LNCaP clone FGC (cell line): ENCODE measurements at regions not wholly inside any gene's neighbourhood (a gene's known extent, or its start where the extent isn't known, plus 50 kb on each side); places are given as distances from the start of the nearest gene placed in this dataset.

ENCODE experiments used
- DNase-seq: peaks from one replicate; pipeline ENCODE4 v3.0.0-alpha.2; 2011; ENCODE audit warnings: low read depth
- H3K4me3 ChIP-seq: 2 replicates; pipeline ENCODE4 v1.5.1; 2011; ENCODE audit warnings: mild to moderate bottlenecking, low read depth, low read length, control low read depth
- TF ChIP-seq, protein P1 (sequence below): IDR thresholded peaks from 2 replicates; pipeline ENCODE4 v1.5.1; 2012; ENCODE audit warnings: mild to moderate bottlenecking; ENCODE audit not compliant: control insufficient read depth, insufficient read depth; ENCODE audit errors: extremely low read depth

- DNase-seq: no peak
- TF ChIP-seq, protein P1, sequence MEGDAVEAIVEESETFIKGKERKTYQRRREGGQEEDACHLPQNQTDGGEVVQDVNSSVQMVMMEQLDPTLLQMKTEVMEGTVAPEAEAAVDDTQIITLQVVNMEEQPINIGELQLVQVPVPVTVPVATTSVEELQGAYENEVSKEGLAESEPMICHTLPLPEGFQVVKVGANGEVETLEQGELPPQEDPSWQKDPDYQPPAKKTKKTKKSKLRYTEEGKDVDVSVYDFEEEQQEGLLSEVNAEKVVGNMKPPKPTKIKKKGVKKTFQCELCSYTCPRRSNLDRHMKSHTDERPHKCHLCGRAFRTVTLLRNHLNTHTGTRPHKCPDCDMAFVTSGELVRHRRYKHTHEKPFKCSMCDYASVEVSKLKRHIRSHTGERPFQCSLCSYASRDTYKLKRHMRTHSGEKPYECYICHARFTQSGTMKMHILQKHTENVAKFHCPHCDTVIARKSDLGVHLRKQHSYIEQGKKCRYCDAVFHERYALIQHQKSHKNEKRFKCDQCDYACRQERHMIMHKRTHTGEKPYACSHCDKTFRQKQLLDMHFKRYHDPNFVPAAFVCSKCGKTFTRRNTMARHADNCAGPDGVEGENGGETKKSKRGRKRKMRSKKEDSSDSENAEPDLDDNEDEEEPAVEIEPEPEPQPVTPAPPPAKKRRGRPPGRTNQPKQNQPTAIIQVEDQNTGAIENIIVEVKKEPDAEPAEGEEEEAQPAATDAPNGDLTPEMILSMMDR: no peak
- no peak overlapping the region for H3K4me3 ChIP-seq
These were observed 474.1 kb upstream of the ZMIZ1 start for GRCh38 chr10:78594559-78595268.

GRCh38 chr10:78595269-78595619 is 473.5 kb upstream of the ZMIZ1 start:
- TF ChIP-seq, protein P1: no peak
- DNase-seq: no peak

GRCh38 chr10:78596556-78596955 is 472.2 kb upstream of the ZMIZ1 start:
- DNase-seq: no peak
- H3K4me3 ChIP-seq: no peak overlapping the region
- TF ChIP-seq, protein P1: no peak

More at GRCh38 chr10:78595269-78595619, 473.5 kb upstream of the ZMIZ1 start:
- H3K4me3 ChIP-seq: no peak overlapping the region

DNA sequence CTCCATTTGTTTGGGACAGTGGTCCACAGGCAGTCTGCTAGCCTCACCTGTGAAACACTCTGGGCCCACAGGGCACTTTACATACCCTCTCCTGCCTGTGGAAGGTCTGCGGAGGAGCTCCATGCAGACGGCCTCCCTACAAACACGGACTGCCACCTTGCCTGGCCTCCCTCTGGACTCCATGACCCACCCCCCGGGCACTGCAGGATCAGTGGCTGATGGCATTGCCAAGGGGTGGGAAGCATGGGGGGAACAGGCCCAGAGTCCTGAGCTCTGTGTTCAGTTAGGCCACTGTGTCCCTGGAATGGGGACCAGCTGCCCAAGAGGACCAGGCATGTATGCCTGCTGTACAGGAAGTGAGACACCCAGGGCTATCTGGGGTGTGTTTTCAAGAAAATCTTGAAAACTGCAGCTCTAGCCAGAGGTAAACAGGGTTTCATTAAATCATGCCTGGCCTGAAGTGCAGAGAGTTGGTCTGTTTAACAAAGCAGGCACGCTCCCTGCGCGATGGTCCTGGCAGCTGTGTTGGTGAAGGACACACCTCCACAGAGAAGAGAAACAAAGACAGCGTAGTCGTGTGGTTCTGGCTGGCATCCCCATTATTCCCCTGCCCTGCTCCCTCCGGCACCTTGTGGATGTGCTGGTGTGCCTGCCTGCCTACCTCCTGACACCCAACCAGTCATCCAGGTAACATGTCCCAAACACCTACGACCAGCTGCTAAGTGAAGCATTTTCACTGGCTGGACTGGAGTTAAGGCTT is 470.8 kb upstream of the ZMIZ1 start:
- TF ChIP-seq, protein P1: no peak
- DNase-seq: no peak
- H3K4me3 ChIP-seq: no peak overlapping the region

DNA sequence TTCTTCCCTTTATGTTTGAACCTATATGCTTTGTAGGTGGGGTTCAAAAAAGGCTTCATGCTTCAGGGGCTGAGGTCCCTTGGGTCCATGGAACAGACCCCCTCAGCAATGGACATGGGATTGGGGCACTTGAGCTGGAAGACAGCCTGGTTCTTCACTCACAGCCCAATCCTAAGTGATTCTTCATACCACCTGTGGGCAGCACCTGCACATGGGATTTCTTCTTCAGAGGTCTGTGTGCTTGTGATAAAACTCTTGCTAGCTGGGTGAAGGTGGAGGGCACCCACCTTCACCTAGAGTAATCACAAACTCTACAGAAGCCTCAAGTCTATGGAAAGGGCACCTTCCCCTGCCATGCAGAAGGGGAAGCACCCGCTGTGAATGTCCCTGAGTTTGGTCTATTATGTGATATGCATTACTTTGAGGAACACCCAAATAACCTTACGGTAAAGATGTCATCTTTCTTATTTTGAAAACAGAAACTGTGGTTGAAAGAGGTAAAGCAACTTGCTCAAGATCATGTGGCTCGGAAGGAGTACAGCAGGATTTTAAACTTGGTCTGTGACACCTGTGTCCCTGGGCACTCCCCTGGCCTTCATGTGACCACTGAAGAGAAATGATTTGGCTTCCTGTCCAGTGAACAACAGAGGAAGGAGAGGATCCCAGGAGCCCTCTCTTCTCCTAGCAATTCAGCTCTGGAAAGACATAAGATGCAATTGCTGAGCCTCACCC is 469.5 kb upstream of the ZMIZ1 start:
- TF ChIP-seq, protein P1: no peak
- DNase-seq: no peak
- H3K4me3 ChIP-seq: no peak overlapping the region

GRCh38 chr10:78600121-78600665 is 468.6 kb upstream of the ZMIZ1 start:
- no peak for DNase-seq
- TF ChIP-seq, protein P1: no peak
- no peak overlapping the region for H3K4me3 ChIP-seq
